GM18951 (cell line): ENCODE measurements at regions not wholly inside any gene's neighbourhood (a gene's known extent, or its start where the extent isn't known, plus 50 kb on each side); places are given as distances from the start of the nearest gene placed in this dataset.

Experiments
- POLR2A ChIP-seq: IDR thresholded peaks from 4 replicates; pipeline ENCODE4 v1.6.1; 2011; ENCODE audit warnings: mild to moderate bottlenecking; ENCODE audit not compliant: insufficient read length, insufficient read depth; ENCODE audit errors: extremely low read depth
- in situ Hi-C: fragments of 300-500 bp; cut with MboI; formaldehyde crosslinking; loops from one replicate; pipeline ENCODE4 v1.12.0; 2022; ENCODE audit warnings: low sequenced_read_pairs, mixed read lengths, inconsistent platforms; ENCODE audit not compliant: unreplicated experiment

- in situ Hi-C loops = no loop called here
- no peak for TF ChIP-seq POLR2A
Observed at GRCh38 chr6:112002307-112002706, 51.6 kb upstream of the CCN6 start.
